Forelimb muscle (tissue), 1 donor: ENCODE measurements at regions not wholly inside any gene's neighbourhood (a gene's known extent, or its start where the extent isn't known, plus 50 kb on each side); places are given as distances from the start of the nearest gene placed in this dataset.

Source experiments
- DNase-seq: peaks from one replicate; pipeline ENCODE4 v3.0.0-alpha.2; 2013; ENCODE audit warnings: low read depth

DNA sequence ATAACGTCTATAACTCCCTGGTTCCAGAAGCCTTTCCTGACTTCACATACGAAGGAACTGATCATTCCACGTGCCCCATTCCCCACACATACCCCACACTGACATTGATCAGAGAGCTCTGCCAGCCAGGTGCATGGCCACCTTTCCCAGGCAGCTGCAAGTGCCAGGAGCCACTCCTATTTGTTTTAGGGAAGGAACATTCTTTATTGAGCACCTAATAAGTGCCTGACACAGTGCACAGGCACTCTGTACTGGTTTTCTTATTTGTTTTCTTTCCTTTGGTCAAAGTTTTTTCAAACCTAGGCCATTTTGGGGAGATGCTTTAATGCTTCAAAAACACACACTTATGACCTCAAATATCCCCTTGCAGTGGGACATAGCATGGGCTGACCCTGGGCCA is 50.0 kb downstream of the PITPNM2 start:
- no peak for DNase-seq

DNA sequence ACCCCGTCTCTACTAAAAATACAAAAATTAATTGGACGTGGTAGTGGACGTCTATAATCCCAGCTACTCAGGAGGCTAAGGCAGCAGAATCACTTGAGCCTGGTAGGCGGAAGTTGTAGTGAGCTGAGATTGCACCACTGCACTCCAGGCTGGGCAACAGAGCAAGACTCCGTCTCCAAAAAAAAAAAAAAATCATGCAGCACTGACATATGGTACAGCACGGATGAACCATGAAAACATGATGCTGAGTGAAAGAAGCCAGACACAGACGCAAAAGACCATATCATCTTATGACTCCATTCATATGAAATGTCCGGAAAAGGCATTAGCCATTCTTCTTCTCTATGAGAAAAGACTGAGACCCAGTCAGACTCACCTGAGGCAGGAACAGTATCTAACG is 50.4 kb downstream of the PITPNM2 start:
- DNase-seq = no peak

DNA sequence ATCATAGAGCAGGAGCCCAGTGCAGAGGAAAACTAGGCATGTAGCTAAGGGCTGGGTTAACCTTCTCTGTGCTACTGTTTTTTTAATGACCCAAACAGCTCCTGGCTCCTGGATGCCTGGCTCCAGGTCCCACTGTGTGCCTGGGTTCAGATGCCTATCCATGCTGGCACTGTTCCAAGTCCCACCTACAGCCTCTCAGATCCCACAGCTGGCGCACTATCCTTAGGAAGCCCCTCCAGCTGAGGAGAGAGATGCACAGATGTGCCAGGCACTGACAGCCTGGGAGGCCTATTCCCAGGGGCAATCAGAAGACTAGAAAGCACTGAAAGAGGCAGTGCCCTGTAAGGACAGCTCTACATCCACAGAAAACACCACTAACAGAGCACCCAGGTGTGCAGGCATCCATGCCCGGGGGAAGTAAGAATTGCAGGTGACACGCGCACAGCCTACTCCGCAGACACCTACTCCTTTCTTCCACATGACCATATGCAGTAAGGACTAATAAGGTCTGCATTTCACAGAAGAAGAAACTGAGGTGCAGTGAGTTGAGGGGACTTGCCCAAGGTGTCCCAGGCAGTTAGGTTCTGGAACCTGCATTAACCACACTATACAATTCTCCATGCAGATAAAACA is 51.2 kb downstream of the PITPNM2 start:
- no peak for DNase-seq

DNA sequence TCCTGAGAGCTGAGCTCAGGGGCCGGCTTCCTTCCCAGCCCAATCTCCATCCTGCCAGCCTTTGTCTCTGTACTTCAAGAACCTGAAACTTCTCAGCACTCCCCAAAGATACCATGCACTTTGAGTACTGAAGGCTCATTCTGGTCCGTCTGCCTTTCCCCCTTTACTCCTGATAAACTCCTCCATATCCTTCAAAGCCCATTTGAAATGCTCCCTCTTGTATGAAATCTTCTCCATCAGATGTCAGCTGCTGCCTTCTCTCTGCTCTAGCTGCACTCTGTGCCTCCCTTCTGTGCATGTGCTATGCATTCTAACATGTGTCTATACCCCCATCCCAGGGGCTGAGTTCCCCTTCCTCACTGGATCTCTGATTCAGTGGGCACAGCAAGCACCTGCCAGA is 52.1 kb downstream of the PITPNM2 start:
- no peak for DNase-seq

DNA sequence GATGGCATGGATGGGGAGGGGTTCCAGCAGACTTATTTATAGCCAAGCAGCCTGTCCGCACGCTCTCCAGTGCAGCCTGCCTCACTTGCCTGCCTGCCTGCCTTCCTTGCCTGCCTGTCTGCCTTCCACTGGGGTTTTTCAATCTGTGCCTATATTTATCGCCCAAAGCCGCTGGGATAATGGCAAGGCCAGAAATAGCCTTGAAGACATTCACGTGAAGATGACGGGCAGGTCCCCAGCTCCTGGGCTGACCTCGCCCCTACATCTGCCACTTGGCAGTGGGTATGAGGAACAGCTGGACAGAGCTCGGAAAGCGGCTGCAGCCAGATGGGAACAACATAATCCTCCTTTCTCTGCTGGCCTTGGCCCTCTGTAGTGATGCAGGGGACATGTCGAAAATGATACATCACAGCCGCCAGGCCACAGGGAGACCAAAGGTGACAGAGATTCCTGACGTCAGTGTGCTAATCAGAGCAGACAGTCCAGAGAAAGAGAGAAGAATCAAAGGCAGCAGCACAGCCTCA is 53.3 kb downstream of the PITPNM2 start:
- no peak for DNase-seq

DNA sequence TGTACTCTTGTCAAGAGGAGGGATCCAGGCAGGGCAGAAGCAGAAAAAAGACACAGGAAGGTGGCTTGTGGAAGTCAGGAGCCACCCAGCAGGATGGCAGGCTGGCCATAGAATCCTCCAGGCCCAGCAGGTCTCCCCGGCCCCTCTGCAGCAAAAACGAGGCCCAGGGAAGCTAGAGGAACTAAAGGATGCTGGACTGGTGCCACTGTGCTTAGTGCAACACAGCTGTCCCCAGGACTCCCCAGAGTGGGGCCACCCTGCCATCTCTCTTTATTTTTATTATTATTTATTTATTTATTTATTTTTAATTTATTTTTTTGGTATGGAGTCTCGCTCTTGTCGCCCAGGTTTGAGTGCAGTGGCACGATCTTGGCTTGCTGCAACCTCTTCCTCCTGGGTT is 54.1 kb downstream of the PITPNM2 start:
- no peak for DNase-seq

DNA sequence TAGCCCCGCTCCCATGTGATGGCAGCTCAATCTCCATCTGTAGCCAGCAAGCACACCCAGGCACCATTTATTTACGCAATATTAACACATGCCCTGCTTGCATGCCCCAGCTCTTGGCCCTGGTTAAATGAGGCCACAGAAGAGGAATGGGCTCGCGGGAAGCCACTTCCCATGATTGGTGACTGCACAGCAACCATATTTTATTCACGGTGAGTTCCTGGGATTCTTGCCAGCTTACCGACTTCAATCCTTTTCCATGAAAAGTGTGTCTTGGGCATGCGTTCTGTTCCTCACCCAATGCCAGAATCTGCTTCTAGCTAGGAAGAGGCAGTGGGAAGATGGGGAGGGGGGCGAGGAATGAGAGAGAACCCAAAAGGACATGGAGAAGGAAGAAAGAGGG is 54.7 kb downstream of the PITPNM2 start:
- DNase-seq = no peak

DNA sequence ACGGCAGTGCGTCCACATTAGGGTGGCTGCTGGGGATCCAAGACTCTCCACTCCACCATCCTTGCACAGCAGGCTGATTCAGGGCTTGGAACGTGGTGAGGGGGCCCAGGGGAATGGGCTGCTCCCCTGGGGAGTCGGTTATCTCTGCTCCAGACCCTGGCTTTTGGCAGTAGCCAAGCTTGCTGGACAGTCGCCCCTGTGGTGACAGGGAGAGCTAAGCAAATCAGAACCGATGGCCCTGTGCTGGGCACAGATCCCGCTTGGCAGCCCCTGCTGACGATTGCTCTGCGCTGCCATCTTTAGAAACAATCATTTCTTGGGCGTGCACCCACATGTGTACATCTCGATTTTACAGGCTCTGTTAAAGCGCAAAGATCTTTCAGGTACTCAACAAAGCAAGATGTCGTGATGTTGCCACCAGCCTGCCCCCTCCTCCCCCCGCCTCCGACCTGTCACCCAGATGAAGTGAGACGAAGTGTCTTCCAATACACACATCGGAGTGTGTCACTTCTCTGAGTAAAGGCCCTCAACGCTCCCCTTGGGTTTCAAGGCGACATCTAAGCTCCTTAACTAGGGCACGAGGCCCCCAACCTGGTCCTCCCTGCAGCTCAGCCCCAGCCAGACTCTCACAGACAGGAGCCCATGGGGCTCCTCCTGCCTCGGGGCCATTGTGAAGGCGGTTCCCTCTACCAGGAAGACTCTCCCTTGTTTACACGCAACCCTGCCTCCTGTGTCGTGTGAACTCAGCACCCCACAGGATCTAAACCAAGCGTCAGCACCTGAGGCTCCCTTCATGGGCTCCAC is 55.6 kb downstream of the PITPNM2 start:
- DNase-seq = no peak

DNA sequence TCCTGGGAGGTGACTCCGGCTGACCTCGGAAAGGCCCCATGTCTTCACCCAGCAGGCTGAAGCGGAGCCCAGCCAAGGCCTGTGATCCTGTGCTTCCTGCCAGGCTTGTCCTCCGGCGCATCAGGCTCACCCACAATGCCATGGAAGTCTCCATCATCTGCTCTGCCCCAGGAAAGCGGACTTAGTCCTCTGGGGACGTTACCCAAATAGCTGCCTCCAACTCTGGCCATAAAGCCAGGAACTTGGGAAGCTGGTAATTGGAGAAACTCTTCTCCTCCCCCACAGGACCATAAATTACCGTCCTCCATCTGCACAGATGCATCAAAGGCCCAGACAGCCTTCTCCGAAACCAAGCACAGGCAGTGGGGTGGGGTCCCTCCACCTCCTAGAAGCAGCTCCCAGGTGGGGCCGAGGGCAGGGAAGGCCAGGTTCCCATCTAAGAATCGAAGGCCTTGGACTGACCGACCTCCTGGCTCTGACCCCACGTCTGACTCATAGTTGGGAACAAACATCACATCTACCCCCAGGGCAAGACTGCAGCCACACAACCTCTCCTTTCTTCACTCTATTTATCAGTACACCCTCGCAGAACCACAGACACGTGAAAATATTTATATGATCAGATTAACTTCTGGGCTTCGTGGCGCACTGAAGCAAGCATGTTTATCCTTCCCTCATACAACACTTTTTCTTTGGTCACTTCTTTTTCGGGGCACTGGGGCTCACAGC is 56.4 kb downstream of the PITPNM2 start:
- no peak for DNase-seq

DNA sequence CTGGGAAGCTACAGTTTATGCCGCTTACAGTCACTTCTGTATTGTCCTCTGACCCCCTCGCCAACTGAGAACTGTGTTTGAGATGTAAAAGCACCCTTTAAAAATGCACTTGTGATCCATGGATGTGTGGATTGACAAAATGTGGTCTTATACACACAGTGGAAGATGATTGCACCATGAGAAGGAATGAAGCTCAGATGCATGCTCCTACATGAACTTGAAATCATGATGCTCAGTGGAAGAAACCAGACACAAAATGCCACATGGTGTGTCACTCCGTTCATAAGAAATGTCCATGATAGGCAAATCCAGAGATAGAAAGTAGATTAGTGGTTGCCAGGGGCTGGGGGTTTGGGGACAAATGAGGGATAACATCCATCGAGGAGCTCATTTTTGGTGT is 58.0 kb downstream of the PITPNM2 start:
- no peak for DNase-seq

DNA sequence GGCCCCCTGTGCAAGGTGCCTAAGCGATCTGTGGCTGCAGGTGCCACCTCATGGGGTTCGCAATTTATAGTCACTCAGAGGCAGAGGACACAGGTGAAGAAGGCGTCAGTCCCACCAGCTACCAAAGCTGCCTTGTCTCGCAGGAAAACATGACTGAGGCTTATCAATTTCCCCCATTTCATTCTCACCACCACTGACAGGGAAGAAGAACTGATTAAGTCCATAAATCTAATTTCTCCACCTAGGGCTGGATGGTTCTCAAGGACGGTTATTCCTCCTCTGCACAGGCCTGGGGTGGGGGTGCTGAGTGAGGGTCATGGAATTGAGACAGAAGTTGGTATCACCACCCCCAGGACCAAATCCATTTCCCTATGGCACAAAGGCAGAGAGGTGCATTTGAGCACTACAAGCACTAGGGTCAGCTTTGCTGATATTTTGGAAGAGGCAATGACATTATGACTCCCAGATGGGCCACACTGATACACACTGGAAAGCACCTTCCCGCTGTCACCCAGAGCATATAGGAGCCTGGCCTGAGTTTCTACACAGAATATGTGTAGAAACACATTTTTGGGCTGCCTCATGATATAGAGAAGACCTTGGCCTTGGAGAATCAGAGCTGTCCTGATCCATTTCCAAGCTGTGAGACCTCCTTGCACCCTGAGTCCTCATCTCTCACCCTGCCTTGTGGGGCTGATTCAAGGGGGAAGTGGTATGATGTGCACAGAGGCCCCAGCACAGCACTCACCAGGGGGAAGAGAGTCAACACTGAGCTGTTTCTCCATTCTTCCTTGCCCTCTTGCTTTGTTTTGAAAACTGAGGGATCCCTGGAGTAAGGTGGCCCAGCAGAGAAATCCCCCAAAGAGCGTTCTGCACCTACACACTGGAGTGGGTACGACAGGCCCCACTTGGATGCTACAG is 59.4 kb downstream of the PITPNM2 start:
- DNase-seq = no peak

DNA sequence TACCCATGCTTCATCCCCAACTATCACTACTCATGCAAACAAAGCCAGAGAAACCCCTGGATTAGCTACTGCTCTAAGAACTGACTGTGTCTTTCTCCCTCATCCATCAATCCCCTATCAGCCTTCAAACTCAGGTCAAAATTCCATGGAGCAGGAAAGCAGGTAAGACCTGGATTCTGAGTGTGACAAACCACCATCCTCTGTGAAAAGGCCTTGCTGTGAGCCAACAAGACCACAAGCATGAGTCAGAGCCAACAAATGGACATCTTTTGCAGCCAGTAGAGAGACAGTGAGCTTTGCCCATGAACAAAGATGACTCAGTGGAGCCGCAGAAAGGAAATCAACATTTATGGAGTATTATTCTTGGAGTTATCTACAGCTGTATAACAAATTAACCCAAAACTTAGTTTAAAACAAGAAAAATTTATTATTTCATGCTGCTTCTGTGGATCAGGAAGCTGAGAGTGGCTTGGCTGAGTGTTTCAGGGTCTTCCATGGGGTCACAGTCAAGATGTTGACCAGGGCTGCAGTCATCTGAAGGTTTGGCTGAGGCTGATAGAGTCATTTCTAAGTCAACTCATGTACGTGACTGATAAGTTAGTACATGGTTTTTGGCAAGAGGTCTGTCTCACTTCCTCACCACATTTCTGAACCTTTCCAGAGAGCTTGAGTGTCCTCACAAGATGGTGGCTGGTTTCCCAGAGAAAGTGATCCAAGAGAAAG is 61.1 kb downstream of the PITPNM2 start:
- no peak for DNase-seq

DNA sequence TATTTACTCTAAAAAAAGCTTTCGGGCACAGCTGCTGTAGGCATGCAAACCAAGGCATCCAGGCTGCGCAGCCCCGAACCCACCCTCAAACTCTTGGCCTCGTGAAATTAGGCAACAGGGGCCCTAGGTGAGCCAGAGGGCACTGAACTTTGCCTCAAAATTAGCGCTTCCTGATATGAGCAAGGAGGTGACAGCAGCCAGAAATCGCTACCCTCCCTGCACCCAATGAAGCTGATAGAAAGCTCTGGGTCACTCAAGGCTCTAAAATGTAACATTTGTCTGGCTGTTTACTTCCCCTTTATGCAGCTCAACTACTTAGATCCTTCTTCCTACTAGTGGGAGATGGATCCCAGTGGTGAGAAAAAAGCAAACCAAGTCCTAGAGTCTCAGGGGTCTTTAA is 61.8 kb downstream of the PITPNM2 start:
- DNase-seq = no peak

DNA sequence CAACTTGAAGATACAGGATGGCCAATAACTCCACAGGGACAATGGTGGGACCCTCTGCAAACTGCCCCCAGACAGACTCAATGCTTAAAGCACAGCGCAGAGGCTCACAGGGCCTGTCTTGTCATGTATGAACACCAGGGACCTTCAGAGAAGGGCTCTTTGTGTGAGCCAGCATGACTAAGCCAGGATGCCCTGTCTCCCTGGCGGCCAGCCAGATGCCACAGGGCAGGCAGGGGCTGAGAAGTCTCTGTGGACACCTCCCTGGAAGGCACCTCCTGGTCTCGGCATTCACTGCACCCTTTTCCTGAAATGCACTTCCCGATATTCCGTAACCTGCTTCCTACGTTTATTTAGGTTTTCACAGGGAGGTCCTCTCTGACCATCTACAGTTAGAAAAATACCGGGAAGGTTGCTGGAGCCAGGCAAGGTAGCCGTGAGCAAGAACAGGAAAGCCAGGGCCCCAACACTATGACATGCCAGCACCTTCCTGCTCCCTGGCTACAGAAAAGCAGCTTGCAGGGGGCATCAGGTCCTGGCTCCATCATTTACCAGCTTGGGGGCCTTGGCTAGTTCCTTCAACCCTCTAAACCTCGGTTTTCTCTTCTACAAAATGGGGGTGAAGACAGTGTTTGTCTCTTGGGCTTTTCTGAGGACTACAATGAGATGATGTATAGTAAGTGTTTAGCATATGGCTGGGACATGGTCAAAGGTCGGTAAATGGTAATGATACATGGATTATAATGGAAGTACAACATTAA is 65.0 kb downstream of the PITPNM2 start:
- no peak for DNase-seq

DNA sequence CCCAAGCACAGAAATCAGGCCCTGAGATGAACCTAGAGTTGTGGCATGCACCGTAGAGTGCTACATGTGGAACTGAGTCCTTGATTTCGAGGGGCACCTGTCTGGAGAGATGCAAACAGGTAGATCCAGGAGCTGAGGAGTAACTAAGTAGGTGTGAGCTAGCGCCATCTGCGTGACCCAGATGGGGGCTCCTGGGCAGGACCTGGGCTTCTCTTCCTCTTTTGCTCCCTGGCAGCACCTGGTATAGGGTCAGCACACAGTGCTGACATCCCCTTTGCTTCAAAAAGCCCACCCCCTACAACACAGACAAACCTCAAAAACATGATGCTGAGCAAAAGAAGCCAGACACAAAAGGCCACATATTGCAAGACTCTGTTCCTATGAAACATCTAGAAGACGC is 65.8 kb downstream of the PITPNM2 start:
- DNase-seq = no peak

DNA sequence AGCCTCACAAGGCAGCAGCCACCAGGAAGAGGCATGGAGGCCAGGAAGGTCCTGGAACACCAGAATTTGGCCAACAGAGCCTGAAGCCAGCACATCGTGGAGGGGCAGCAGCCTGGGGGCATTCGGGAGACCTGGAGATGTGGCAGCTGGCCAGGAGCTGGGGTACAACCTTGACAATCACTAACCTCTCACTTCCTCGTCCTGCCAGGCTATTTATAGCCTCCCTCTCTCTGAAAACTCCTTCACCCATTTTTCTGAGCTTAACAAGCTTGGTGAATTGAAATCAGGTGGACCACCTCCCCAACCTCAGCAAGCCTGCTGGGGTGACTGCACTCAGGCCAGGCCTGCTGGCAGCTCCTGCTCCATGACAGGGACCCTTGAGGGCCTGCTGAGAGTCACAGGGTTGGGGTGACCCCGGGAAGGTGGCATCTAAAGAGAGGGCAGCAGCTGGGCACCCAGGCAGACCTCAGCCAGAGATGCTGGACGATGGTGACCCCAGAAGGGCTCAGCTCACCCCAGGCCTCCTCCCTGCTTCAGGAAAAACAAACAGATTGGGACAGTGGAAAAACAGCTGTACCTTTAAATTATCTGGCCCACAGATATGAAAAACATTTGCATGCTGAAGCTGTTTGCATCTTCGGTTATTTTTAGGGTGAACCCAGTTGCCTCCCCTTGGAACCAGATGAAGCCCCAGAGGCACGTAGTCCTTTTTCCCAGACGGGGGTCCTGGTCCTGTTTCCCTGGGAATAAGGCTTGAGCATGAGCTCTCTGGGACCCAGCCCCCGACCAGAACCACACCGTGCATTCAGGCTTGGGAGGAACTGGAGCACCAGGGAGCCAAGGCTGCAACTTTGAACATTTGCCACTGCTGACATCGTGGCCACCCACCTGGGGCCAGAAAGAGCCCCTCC is 67.0 kb downstream of the PITPNM2 start:
- no peak for DNase-seq

DNA sequence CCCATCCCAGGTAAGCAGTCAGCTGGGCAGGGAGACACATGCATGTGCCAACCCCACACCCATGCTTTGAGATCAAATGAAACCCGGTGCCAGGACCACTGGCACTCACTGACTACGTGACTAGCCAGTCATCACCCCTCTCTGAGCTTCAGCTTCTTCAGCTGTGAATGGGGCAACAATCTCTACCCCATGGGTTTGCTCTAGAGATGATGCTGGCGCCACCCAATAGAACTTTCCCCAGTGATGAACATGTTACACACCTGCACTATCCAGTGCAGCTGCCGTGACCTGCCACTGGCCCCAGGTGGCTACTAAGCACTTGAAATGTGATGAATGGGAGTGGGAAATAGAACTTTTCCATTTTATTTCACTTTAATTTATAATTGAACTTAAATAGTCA is 70.3 kb downstream of the PITPNM2 start:
- DNase-seq = no peak

DNA sequence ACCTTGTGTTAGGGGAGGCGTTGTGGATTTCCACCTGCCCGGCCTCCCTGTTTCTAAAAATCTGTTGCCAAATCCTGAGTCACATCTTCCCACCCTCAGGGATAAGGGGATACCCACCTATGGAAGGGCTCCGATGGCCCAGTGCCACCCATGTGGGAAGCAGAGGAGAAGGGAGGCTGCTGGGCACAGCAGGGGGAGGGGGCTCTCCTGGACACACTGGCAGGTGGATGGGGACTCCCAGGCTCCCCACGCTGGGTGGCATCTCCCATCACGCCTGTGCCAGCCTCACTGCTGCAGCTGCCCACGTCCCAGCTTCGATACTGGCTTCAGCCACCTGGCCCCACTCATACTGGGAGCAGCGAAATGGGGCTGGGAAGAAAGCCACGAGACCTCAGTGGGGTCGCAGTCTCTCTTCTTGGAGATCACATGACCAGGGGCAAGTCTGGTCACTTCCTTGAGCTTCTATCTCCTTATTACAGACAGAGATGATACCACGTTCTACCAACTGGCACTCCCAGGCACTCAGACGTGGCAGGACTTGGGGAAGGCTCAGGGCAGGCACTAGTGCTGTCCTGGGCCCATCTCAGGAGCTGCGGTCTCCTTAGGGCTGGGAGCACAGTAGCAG is 72.2 kb downstream of the PITPNM2 start:
- DNase-seq = no peak

DNA sequence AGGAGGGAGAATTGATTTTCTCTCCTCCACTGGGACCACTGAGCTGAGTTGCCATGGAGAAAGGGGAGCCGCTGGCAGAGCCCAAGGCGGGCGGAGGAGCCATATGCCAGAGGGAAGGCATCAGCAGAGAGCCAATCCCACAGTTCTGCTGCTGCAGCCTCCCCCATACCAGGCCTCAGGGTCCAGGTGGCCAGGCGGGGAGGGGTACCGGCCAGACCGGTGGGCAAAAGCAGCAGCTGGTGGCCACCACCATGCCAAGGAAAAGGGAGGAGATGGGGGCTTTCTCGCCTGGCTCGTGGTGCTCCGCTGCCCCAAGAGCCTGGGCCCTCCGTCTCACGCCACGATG is 72.8 kb downstream of the PITPNM2 start:
- no peak for DNase-seq
